GM12872 (cell line): ENCODE measurements at regions not wholly inside any gene's neighbourhood (a gene's known extent, or its start where the extent isn't known, plus 50 kb on each side); places are given as distances from the start of the nearest gene placed in this dataset.
A peak's percentile ranks its signal among the peaks of the same experiment; 100 is the strongest.

Experiments used
- TF ChIP-seq, protein P1 (sequence below): IDR thresholded peaks from 3 replicates; pipeline ENCODE4 v1.5.1; 2011; ENCODE audit warnings: low read depth, mild to moderate bottlenecking, low read length, moderate library complexity; ENCODE audit not compliant: insufficient read depth

DNA sequence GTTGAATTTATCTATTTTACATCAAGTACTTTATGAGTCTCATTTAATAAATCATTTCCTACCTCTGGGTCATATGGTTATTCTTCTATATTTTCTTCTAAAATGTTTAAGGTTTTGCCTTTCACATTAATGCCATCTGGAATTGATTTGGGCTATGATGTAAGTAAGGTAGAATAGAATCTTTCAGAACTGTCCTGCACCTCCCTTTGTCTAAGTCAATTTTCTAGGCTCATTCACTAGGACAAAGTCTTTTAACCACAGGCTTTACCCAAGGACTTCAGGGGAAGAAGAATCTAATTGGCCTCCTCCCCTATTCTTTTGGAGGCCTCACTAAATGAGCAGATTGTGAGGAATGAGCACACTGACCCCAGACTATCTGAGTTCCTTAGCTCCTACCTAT is 146.0 kb downstream of the BBOX1 start:
- TF ChIP-seq, protein P1, sequence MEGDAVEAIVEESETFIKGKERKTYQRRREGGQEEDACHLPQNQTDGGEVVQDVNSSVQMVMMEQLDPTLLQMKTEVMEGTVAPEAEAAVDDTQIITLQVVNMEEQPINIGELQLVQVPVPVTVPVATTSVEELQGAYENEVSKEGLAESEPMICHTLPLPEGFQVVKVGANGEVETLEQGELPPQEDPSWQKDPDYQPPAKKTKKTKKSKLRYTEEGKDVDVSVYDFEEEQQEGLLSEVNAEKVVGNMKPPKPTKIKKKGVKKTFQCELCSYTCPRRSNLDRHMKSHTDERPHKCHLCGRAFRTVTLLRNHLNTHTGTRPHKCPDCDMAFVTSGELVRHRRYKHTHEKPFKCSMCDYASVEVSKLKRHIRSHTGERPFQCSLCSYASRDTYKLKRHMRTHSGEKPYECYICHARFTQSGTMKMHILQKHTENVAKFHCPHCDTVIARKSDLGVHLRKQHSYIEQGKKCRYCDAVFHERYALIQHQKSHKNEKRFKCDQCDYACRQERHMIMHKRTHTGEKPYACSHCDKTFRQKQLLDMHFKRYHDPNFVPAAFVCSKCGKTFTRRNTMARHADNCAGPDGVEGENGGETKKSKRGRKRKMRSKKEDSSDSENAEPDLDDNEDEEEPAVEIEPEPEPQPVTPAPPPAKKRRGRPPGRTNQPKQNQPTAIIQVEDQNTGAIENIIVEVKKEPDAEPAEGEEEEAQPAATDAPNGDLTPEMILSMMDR: no peak

DNA sequence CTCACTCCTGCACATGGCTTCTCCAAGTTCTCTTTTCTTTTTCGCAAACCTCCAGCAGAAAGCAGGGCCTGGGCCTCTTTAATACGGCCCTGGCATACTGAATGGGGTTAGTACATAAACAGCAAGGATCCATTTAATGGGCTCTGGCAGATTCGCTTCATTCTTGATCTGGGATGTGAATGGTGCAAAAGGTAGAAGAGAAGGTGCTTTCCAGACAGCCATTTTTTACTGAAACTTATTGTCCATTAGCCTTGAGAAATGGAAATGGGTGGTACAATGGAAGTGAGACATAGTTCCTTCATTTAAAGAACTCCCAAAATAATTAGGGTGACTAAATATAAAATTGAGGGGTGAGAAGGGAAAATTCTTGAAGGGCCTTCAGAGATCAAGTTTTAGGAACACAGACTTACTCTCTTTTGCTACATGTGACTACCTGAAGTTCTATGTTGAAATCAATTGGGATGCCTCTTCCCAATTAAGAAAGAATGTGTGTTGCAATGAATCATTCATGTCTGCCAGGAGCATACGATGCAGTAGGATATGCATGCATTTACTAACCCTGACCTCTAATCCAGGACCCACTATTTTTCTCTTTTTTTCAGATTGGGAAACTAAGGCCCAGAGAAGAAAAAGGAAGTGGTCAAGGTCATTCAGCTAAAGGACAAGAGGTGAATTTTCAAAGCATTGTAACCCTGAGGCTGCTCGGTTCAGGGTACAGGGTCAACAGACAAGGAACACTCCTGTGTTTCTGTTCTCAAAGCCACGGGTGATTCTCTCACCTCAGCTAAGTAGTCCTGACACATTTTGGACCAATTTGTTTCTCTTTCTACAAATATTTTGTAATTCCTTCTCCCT is 144.1 kb downstream of the BBOX1 start:
- TF ChIP-seq, protein P1: no peak

DNA sequence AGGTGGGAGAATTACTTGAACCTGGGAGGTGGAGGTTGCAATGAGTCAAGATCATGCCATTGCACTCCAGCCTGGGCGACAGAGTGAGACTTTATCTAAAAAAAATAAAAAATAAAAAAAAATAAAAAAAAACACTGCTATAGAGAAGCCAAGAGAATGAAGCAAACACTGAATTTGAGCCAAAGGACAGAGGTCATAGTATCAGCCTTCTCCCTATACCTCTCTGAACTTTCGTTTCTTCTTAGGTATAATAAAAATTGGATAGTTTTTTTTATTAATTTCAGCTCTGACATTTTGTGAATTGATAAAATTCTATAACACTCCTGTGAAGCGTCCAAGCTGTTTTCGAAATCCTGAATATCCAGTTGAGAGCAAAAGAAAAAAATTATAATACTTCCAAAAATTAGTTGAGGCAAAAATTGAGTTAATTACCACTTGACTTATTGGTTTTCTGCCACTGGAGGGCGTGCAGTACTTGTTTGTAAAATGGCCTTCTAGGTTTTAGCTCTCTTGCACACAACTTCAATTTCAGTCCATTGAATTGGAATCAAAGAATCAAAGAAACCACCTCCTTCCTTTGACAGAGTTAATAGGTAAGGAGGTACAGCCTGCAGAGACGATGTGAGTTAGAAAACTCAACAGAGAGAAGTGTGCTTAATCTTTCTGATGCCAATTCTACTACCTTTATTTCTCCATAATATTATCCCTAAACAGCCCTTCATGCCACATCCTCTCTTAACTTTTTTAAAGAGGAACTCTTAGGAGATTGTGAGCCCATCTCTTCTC is 143.2 kb downstream of the BBOX1 start:
- TF ChIP-seq, protein P1: peak; percentile 53; the same call in 2 of the 3 replicates

DNA sequence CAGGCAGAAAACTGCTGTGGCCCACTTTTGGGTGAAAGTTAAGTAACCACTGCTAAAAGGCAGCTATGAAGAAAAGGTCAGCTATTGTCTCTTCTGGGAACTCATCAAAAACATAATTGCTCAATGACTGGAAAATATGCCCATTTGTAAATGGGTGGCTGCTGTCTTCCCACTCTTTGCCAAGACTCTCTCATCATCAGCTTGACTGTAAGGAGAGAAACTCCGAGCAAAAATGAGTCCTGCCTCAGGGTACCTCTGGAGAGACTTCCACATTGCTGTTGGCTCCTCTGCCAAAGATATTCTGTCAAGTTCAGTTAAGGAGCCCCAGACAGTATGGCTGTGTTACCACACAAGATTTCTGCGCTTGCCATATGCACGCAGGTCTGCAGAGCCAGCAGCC is 138.7 kb downstream of the BBOX1 start:
- TF ChIP-seq, protein P1: no peak

DNA sequence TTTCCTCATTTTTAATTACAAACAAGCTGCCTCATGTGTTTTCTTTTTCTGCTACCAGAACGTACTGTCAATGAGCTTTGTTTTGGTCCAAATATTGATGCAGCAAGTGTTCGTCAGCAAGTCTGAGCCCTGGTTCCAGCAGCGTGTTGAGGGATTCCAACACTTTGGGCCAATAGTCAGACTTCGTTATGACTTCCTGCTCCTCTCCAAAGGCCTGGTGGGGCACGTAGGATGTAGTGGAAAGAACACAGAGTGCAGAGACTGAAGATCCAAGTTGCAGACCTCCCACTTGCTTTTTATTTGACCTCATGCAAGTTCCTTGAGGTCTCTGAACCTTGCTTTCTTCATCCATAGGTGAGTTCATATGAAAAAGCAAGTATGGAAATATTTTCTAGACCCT is 138.2 kb downstream of the BBOX1 start:
- TF ChIP-seq, protein P1: no peak
